LNCaP clone FGC (cell line): ENCODE measurements at regions not wholly inside any gene's neighbourhood (a gene's known extent, or its start where the extent isn't known, plus 50 kb on each side); places are given as distances from the start of the nearest gene placed in this dataset.
"Not testable (repeated sequence)": the region's sequence is repeated elsewhere in the genome, so short reads cannot be mapped to it uniquely, and the experiment has no call there.

Experiments
- DNase-seq: peaks from one replicate; pipeline ENCODE4 v3.0.0-alpha.2; 2011; ENCODE audit warnings: low read depth
- H3K4me3 ChIP-seq: 2 replicates; pipeline ENCODE4 v1.5.1; 2011; ENCODE audit warnings: mild to moderate bottlenecking, low read depth, low read length, control low read depth
- TF ChIP-seq, protein P1 (sequence below): IDR thresholded peaks from 2 replicates; pipeline ENCODE4 v1.5.1; 2012; ENCODE audit warnings: mild to moderate bottlenecking; ENCODE audit not compliant: control insufficient read depth, insufficient read depth; ENCODE audit errors: extremely low read depth

DNA sequence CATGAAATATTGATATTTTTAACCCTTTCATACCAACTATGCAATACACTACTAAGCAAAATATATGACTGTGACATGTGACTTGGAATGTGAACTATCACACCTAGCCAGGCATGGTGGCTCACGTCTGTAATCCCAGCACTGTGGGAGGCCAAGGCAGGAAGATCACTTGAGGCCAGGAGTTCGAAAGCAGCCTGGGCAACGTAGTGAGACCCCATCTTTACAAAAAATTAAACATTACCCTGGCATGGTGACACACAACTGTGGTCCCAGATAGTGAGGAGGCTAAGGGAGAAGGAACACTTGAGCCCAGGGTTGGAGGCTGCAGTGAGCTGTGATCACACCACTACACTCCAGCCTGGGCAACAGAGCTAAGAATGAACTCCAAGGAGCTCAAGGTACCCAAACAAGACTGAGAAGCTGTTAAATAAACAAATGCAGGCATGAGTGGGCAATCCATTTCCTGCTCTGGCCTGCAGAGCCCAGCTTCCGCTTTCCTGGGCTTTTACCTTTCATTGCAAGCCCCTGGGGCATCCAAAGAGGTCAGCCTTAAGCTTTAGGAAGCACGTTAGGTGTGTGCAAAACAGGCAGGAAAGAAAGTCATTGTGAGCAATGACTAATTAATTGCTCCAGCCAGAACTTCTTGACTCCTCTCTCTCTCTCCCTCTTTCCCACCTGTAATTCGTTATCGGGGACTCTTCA, 162.1 kb upstream of the FOXK1 start:
- TF ChIP-seq, protein P1, sequence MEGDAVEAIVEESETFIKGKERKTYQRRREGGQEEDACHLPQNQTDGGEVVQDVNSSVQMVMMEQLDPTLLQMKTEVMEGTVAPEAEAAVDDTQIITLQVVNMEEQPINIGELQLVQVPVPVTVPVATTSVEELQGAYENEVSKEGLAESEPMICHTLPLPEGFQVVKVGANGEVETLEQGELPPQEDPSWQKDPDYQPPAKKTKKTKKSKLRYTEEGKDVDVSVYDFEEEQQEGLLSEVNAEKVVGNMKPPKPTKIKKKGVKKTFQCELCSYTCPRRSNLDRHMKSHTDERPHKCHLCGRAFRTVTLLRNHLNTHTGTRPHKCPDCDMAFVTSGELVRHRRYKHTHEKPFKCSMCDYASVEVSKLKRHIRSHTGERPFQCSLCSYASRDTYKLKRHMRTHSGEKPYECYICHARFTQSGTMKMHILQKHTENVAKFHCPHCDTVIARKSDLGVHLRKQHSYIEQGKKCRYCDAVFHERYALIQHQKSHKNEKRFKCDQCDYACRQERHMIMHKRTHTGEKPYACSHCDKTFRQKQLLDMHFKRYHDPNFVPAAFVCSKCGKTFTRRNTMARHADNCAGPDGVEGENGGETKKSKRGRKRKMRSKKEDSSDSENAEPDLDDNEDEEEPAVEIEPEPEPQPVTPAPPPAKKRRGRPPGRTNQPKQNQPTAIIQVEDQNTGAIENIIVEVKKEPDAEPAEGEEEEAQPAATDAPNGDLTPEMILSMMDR: no peak
- H3K4me3 ChIP-seq: no peak overlapping the region
- no peak for DNase-seq

DNA sequence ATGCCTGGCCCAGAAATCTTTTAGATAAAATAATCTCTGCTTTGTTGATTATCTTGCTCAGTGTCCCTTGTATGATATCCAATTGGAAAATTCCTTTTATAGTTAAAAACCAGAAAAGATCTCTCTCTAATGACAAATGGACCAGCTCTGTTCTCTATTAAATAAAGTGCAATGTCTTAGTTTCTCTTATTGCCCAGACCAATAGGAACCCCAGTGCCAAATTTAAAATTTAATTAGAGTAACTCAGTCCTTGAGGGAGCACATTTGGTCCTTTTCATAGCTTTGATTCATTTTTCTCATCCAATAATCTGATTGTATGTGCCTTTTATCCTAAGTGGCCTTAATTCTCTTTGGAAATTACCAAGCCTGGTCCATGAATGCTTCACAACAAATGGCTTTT, 158.9 kb upstream of the FOXK1 start:
- TF ChIP-seq, protein P1: no peak
- no peak overlapping the region for H3K4me3 ChIP-seq
- no peak for DNase-seq

DNA sequence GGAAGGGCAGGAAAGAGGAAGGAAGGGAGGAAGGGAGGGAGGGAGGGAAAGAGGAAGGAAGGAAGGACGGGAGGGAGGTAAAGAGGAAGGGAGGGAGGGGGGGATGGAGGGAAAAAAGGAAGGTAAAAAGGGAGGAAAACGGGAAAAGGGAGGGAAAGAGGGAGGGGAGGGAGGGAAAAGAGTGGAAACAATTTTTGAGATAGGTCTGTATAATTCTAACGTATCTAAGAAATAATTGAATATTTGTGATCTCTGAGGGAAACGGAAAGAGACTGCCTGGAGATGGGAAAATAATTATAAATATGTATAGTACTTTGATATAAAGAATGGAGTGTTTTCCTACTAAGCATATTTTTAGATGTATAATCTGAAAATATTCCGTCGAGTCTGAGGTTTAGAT, 158.2 kb upstream of the FOXK1 start:
- DNase-seq: no peak
- no peak overlapping the region for H3K4me3 ChIP-seq
- TF ChIP-seq, protein P1: no peak

DNA sequence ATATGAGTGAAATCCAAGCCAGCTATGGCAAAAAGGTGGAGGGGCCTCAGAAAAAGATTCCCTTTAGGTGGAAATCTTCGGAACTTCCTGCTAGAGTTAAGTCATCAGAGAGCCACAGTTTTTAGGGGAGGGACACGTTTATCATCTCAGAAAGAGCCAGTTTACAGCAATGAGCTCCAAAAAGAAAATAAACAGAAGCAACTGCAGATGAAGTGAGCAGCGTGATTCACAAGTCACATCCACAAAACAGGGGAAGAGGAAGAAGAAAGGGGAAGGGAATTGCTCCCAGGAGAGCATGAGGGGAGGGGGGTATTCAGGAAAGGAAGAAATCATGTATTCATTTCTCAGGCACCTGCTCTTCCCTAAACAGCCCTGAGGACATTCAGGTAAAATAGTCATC, 156.2 kb upstream of the FOXK1 start:
- no peak overlapping the region for H3K4me3 ChIP-seq
- TF ChIP-seq, protein P1: no peak
- no peak for DNase-seq

DNA sequence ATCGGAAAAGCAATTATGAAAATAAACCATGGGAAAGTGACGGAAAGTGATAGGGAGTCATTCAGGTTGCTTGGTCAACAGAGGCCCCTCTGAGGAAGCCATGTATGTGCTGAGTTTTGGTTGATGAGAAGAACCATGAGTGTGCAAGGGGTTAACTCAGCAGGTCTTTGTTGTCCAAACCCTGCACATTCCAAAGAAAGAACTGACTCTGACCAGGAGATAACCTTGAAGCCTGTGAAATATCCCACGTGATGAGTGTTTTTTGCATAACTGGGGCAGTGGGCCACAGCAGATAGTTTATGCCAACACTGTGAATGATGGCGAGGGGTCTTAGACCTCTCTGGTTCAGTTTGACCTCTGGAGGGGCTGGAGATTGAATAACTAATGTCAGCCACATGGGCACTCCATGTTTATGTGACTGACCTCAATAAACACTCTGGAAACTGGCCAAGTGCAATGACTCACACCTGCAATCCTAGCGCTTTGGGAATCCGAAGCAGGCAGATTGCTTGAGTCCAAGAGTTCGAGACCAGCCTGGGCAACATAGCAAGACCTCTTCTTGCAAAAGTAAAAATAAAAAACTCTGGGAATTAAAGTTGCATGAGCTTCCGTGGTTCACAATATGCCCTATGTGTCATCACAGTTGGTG, 154.0 kb upstream of the FOXK1 start:
- TF ChIP-seq, protein P1: no peak
- H3K4me3 ChIP-seq: no peak overlapping the region
- DNase-seq: no peak

DNA sequence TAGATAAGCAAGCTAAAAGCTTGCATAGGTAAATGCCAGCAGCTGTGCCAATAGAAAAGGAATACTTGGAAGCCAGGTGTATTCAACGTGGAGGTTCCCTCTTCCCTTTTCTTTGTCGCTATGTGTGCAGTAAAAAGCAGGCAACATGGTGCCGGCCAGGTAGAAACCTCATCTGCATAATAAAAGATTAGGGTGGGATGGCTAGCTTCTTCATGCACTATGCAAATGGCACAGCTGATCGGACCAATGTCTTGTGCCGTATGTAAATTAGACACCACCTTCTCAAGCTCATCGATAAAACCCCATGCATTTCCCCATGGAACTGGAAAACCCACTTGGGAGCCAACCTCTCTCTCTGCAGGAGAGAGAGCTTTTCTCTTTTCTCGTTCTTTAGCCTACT, 150.9 kb upstream of the FOXK1 start:
- no peak overlapping the region for H3K4me3 ChIP-seq
- TF ChIP-seq, protein P1: no peak
- DNase-seq: no peak

DNA sequence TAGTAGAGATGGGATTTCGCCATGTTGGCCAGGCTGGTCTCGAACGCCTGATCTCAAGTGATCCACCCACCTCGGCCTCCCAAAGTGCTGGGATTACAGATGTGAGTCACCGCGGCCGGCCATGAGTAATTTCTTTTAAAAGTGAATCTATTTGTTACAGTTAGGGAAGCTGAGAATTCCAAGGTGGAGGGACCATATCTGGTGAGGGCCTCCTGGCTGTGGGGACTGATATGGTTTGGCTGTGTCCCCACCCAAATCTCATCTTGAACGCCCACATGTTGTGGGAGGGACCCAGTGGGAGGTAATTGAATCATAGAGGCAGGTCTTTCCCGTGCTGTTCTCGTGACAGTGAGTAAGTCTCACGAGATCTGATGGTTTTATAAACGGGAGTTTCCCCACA, 148.8 kb upstream of the FOXK1 start:
- H3K4me3 ChIP-seq, DNase-seq: not testable (repeated sequence)
